Small intestine (tissue), 7 donors: ENCODE measurements at regions not wholly inside any gene's neighbourhood (a gene's known extent, or its start where the extent isn't known, plus 50 kb on each side); places are given as distances from the start of the nearest gene placed in this dataset.

ENCODE experiments used
- DNase-seq, 2 donors: peaks; one replicate each; pipeline versions ENCODE4 v3.0.0 to v3.0.0-alpha.2; 2013
- FAIRE-seq: peaks from 2 replicates; lab custom pipeline; 2012; peaks lifted over from hg19 to GRCh38; lab: Jason Lieb, UNC
- H3K27ac ChIP-seq, 3 donors: one replicate each; pipeline ENCODE4 v1.5.1; 2013; ENCODE audit warnings: low read length in 2 of 3, mild to moderate bottlenecking in 2 of 3, control low read depth in 1 of 3, inconsistent platforms in 1 of 3, low read depth in 1 of 3, moderate library complexity in 1 of 3
- H3K27me3 ChIP-seq, 3 donors: one replicate each; pipeline ENCODE4 v1.6.1; 2013; ENCODE audit warnings: low read length in 3 of 3, inconsistent platforms in 1 of 3; ENCODE audit not compliant: control insufficient read depth in 3 of 3, insufficient read depth in 3 of 3
- H3K36me3 ChIP-seq, 3 donors: one replicate each; pipeline ENCODE4 v1.6.1; 2013; ENCODE audit warnings: low read length in 3 of 3, inconsistent platforms in 1 of 3, low read depth in 1 of 3, mild to moderate bottlenecking in 1 of 3, moderate library complexity in 1 of 3; ENCODE audit not compliant: control insufficient read depth in 3 of 3, insufficient read depth in 2 of 3
- H3K4me1 ChIP-seq, 3 donors: one replicate each; pipeline ENCODE4 v1.6.1; 2013; ENCODE audit warnings: low read length in 2 of 3, inconsistent platforms in 1 of 3, low read depth in 1 of 3, mild to moderate bottlenecking in 1 of 3, moderate library complexity in 1 of 3; ENCODE audit not compliant: control insufficient read depth in 3 of 3, insufficient read depth in 2 of 3
- H3K4me3 ChIP-seq, 3 donors: one replicate each; pipeline ENCODE4 v1.5.1; 2013; ENCODE audit warnings: low read length in 3 of 3, control low read depth in 1 of 3, inconsistent platforms in 1 of 3, low read depth in 1 of 3, mild to moderate bottlenecking in 1 of 3, moderate library complexity in 1 of 3
- H3K9me3 ChIP-seq, 2 donors: one replicate each; pipeline ENCODE4 v1.6.1; 2013; ENCODE audit warnings: low read depth in 1 of 2, low read length in 1 of 2; ENCODE audit not compliant: control insufficient read depth in 2 of 2, insufficient read depth in 1 of 2
- WGBS, 3 donors: extraction: QIAGEN DNeasy Blood & Tissue Kit; methylation state at CpG; one replicate each; pipeline ENCODE4 v1.1.7; 2013; 5-methylcytosine and 5-hydroxymethylcytosine counted together
- donor health status: healthy with polysubstance abuse.
- donor health status: control.
- donor health status: control.
- donor health status: Bipolar disorder and iron deficiency.
- donor health status: healthy.

GRCh38 chr2:226446406-226447001 lies 353.1 kb downstream of the IRS1 start:
- Histone ChIP-seq H3K27ac (peak overlapping the region in 1 of 3 donors; percentile 80), H3K36me3 (no peaks in the 10 kb centered on the region), H3K4me1 (peaks cover 3 to 46% (median 4%) of the 10 kb centered on the region in 3 donors), H3K9me3 (no peaks in the 10 kb centered on the region), H3K4me3 (no peak overlapping the region), H3K27me3 (no peaks in the 10 kb centered on the region)
- WGBS, 3 donors, result 54 to 78% (median 68%) methylated on average over 3 of the region's 3 CpGs
- FAIRE-seq (no peak), DNase-seq (no peak)

- Histone ChIP-seq H3K4me1 (peaks cover 3 to 51% (median 4%) of the 10 kb centered on the region in 3 donors), H3K9me3 (no peaks in the 10 kb centered on the region), H3K27ac (peak overlapping the region in 1 of 3 donors; percentile 80), H3K4me3 (no peak overlapping the region), H3K27me3 (no peaks in the 10 kb centered on the region), H3K36me3 (no peaks in the 10 kb centered on the region)
- FAIRE-seq (peak; percentile 75), DNase-seq (peak; percentile 85 to 93)
- 24 to 71% (median 46%) methylated on average over 5 of the region's 5 CpGs for WGBS, 3 donors
Observed at GRCh38 chr2:226445216-226445861, 354.3 kb downstream of the IRS1 start.

- 67 to 80% (median 69%) methylated on average over 5 of the region's 5 CpGs for WGBS, 3 donors
- DNase-seq, result peak in 1 of 2 donors; percentile 41
- no peaks in the 10 kb centered on the region for H3K36me3 ChIP-seq
- H3K27me3 ChIP-seq, result no peaks in the 10 kb centered on the region
- H3K4me3 ChIP-seq, result no peak overlapping the region
- peaks cover 3 to 51% (median 4%) of the 10 kb centered on the region in 3 donors for H3K4me1 ChIP-seq
- H3K9me3 ChIP-seq, result no peaks in the 10 kb centered on the region
- FAIRE-seq, result no peak
- H3K27ac ChIP-seq, result peak overlapping the region in 1 of 3 donors; percentile 5
Observed at GRCh38 chr2:226443112-226443511, 356.5 kb downstream of the IRS1 start.

GRCh38 chr2:226440127-226440918 lies 359.3 kb downstream of the IRS1 start:
- H3K27ac ChIP-seq, result no peak overlapping the region
- H3K36me3 ChIP-seq, result no peaks in the 10 kb centered on the region
- H3K4me1 ChIP-seq, result peaks cover 3 to 32% (median 4%) of the 10 kb centered on the region in 3 donors
- 53 to 71% (median 60%) methylated on average over 3 of the region's 3 CpGs for WGBS, 3 donors
- no peak for DNase-seq
- no peak overlapping the region for H3K4me3 ChIP-seq
- no peaks in the 10 kb centered on the region for H3K9me3 ChIP-seq
- no peak for FAIRE-seq
- no peaks in the 10 kb centered on the region for H3K27me3 ChIP-seq

- Histone ChIP-seq H3K4me1 (peaks cover 0 to 24% (median under 1%) of the 10 kb centered on the region in 3 donors), H3K9me3 (no peaks in the 10 kb centered on the region), H3K36me3 (no peaks in the 10 kb centered on the region), H3K4me3 (no peak overlapping the region), H3K27me3 (no peaks in the 10 kb centered on the region), H3K27ac (no peak overlapping the region)
- 83 to 91% (median 87%) methylated on average over 6 of the region's 6 CpGs for WGBS, 3 donors
- FAIRE-seq (no peak), DNase-seq (no peak)
Observed at GRCh38 chr2:226439337-226439736, 360.3 kb downstream of the IRS1 start.

GRCh38 chr2:226435146-226435545 lies 364.5 kb downstream of the IRS1 start:
- FAIRE-seq (no peak), DNase-seq (no peak)
- no peaks in the 10 kb centered on the region for H3K9me3 ChIP-seq
- no peak overlapping the region for H3K27ac ChIP-seq
- H3K27me3 ChIP-seq, result no peaks in the 10 kb centered on the region
- WGBS, 3 donors, result 80 to 83% (median 82%) methylated on average over 5 of the region's 5 CpGs
- H3K4me1 ChIP-seq, result no peaks in the 10 kb centered on the region
- H3K36me3 ChIP-seq, result no peaks in the 10 kb centered on the region
- no peak overlapping the region for H3K4me3 ChIP-seq

GRCh38 chr2:226434702-226435101 lies 364.9 kb downstream of the IRS1 start:
- WGBS, 3 donors, result 69 to 71% (median 69%) methylated on average over 5 of the region's 5 CpGs
- FAIRE-seq, result no peak
- no peaks in the 10 kb centered on the region for H3K27me3 ChIP-seq

GRCh38 chr2:226431288-226431948 lies 368.2 kb downstream of the IRS1 start:
- no peaks in the 10 kb centered on the region for H3K9me3 ChIP-seq
- H3K27me3 ChIP-seq, result no peaks in the 10 kb centered on the region
- WGBS, 3 donors, result 63 to 80% (median 76%) methylated on average over 2 of the region's 2 CpGs
- no peak overlapping the region for H3K4me3 ChIP-seq
- FAIRE-seq (no peak), DNase-seq (no peak)
- no peak overlapping the region for H3K27ac ChIP-seq
- peaks cover 0 to 14% (median 0%) of the 10 kb centered on the region in 3 donors for H3K4me1 ChIP-seq
- H3K36me3 ChIP-seq, result no peaks in the 10 kb centered on the region

More at GRCh38 chr2:226434702-226435101, 364.9 kb downstream of the IRS1 start:
- peaks cover 0 to 1% (median 0%) of the 10 kb centered on the region in 3 donors for H3K4me1 ChIP-seq
- DNase-seq, result no peak
- H3K9me3 ChIP-seq, result no peaks in the 10 kb centered on the region
- H3K36me3 ChIP-seq, result no peaks in the 10 kb centered on the region
- no peak overlapping the region for H3K4me3 ChIP-seq
- H3K27ac ChIP-seq, result no peak overlapping the region
